HepG2 (cell line): ENCODE measurements at regions not wholly inside any gene's neighbourhood (a gene's known extent, or its start where the extent isn't known, plus 50 kb on each side); places are given as distances from the start of the nearest gene placed in this dataset.
A peak's percentile ranks its signal among the peaks of the same experiment; 100 is the strongest.

Source experiments
- CEBPB ChIP-seq: IDR thresholded peaks from 2 replicates; pipeline ENCODE4 v1.6.1; 2011; ENCODE audit warnings: low read depth, low read length, improper control_type of control experiment, borderline replicate concordance
- KLF11 ChIP-seq: IDR thresholded peaks from 2 replicates; pipeline ENCODE4 v1.6.1; 2016; ENCODE audit warnings: missing compliant biosample characterization
- NCOA5 ChIP-seq: sonication (generic); formaldehyde crosslinking; IDR thresholded peaks from 2 replicates; pipeline ENCODE4 v1.4.0; 2020; ENCODE audit warnings: missing genetic modification reagents
- NR1H2 ChIP-seq: sonication (generic); formaldehyde crosslinking; IDR thresholded peaks from 2 replicates; pipeline ENCODE4 v1.8.1; 2022; ENCODE audit warnings: low read depth, missing genetic modification reagents, borderline replicate concordance
- PHF20 ChIP-seq: sonication (generic); formaldehyde crosslinking; IDR thresholded peaks from 2 replicates; pipeline ENCODE4 v1.5.0; 2020; ENCODE audit warnings: mild to moderate bottlenecking, missing genetic modification reagents
- PTBP1 ChIP-seq: fragments of 200-400 bp; formaldehyde crosslinking; IDR thresholded peaks from 2 replicates; pipeline ENCODE4 v1.6.1; 2018; ENCODE audit warnings: low read length, low read depth; ENCODE audit not compliant: poor library complexity, severe bottlenecking
- RNF2 ChIP-seq: fragments of 450-650 bp; conservative IDR thresholded peaks from 2 replicates; pipeline ENCODE4 v1.6.1; 2016; ENCODE audit warnings: low read depth
- RXRA ChIP-seq: sonication (generic); formaldehyde crosslinking; IDR thresholded peaks from 2 replicates; pipeline ENCODE4 v1.5.1; 2020; ENCODE audit warnings: missing genetic modification reagents
- SRSF9 ChIP-seq: fragments of 200-400 bp; formaldehyde crosslinking; IDR thresholded peaks from 2 replicates; pipeline ENCODE4 v1.6.1; 2018; ENCODE audit warnings: borderline replicate concordance, mild to moderate bottlenecking, low read depth, low read length; ENCODE audit not compliant: insufficient read depth, poor library complexity, severe bottlenecking
- TSC22D2 ChIP-seq: sonication (generic); formaldehyde crosslinking; IDR thresholded peaks from 2 replicates; pipeline ENCODE4 v1.5.1; 2020; ENCODE audit warnings: missing genetic modification reagents, mild to moderate bottlenecking, borderline replicate concordance
- ZNF225 ChIP-seq: sonication (generic); formaldehyde crosslinking; IDR thresholded peaks from 2 replicates; pipeline ENCODE4 v1.4.0; 2020; ENCODE audit warnings: mild to moderate bottlenecking, missing genetic modification reagents
- ZNF235 ChIP-seq: sonication (generic); formaldehyde crosslinking; IDR thresholded peaks from 2 replicates; pipeline ENCODE4 v1.8.1; 2023; ENCODE audit warnings: mild to moderate bottlenecking, missing genetic modification reagents, borderline replicate concordance
- ZNF335 ChIP-seq: sonication (generic); formaldehyde crosslinking; IDR thresholded peaks from 2 replicates; pipeline ENCODE4 v1.4.0; 2020; ENCODE audit warnings: missing genetic modification reagents
- ZNF367 ChIP-seq: sonication (generic); formaldehyde crosslinking; IDR thresholded peaks from 2 replicates; pipeline ENCODE4 v1.4.0; 2020; ENCODE audit warnings: missing genetic modification reagents, borderline replicate concordance
- ZNF768 ChIP-seq: sonication (generic); formaldehyde crosslinking; IDR thresholded peaks from 2 replicates; pipeline ENCODE4 v1.4.0; 2020; ENCODE audit warnings: missing genetic modification reagents
- ZZZ3 ChIP-seq: sonication (generic); formaldehyde crosslinking; IDR thresholded peaks from 2 replicates; pipeline ENCODE4 v1.4.0; 2020; ENCODE audit warnings: missing genetic modification reagents, mild to moderate bottlenecking, borderline replicate concordance
- TF ChIP-seq, protein P1 (sequence below): sonication (generic); formaldehyde crosslinking; IDR thresholded peaks from 2 replicates; pipeline ENCODE4 v1.4.0; 2020; ENCODE audit warnings: missing genetic modification reagents
- TF ChIP-seq, protein P2 (sequence below): sonication (generic); formaldehyde crosslinking; IDR thresholded peaks from 2 replicates; pipeline ENCODE4 v1.4.0; 2020; ENCODE audit warnings: low read depth, mild to moderate bottlenecking, missing genetic modification reagents
- TF ChIP-seq, protein P3 (sequence below): sonication (generic); formaldehyde crosslinking; IDR thresholded peaks from 2 replicates; pipeline ENCODE4 v1.8.1; 2022; ENCODE audit warnings: low read depth, mild to moderate bottlenecking, missing genetic modification reagents
- TF ChIP-seq, protein P4 (sequence below): sonication (generic); formaldehyde crosslinking; IDR thresholded peaks from 2 replicates; pipeline ENCODE4 v1.4.0; 2020; ENCODE audit warnings: missing genetic modification reagents

DNA sequence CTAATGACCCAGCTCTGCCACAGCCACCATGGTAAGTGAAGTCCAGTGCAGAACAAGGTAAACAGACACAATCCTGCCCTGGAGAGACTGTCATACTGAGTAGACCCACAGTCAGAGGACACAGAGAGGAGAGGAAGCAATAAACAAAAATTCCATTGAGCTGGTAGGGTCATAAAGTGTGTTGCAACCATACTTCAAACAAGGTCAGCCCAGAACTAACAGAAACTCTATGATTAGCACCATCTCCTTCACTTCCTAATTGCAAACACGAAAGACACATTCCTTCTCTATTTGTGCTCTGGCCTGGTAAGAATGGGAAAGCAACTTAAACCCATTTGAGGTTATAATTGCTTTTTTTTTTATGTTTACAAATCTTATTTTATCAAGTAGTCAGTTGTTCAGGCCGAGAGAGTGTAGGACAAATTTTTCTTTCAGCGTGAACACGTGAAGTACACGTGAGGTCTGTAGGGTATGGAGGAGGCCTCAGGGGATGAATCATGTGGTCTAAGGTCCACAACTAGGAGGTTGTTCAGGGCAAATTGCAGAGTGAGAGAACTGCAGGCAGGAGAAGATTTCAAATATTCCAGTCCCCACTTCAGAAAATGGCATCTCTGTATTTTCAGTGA is 71.4 kb upstream of the GLS start (continued):
- TF ChIP-seq, protein P1, sequence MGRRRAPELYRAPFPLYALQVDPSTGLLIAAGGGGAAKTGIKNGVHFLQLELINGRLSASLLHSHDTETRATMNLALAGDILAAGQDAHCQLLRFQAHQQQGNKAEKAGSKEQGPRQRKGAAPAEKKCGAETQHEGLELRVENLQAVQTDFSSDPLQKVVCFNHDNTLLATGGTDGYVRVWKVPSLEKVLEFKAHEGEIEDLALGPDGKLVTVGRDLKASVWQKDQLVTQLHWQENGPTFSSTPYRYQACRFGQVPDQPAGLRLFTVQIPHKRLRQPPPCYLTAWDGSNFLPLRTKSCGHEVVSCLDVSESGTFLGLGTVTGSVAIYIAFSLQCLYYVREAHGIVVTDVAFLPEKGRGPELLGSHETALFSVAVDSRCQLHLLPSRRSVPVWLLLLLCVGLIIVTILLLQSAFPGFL, result no peak
- TF ChIP-seq NCOA5 (CRISPR knock-in tag), result no peak
- TF ChIP-seq ZNF768 (CRISPR knock-in tag), result no peak
- 0 out of 2 replicates have a peak, but pooled peaks have one; percentile 63 for TF ChIP-seq ZZZ3 (CRISPR knock-in tag)
- TF ChIP-seq, protein P2, sequence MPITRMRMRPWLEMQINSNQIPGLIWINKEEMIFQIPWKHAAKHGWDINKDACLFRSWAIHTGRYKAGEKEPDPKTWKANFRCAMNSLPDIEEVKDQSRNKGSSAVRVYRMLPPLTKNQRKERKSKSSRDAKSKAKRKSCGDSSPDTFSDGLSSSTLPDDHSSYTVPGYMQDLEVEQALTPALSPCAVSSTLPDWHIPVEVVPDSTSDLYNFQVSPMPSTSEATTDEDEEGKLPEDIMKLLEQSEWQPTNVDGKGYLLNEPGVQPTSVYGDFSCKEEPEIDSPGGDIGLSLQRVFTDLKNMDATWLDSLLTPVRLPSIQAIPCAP (CRISPR knock-in tag), result no peak
- TF ChIP-seq ZNF235 (CRISPR knock-in tag), result no peak
- TF ChIP-seq NR1H2 (CRISPR knock-in tag), result no peak
- TF ChIP-seq ZNF225, result no peak; the same call in 1 of the 2 replicates
- peak; percentile 96 for TF ChIP-seq KLF11
- TF ChIP-seq PTBP1, result no peak
- TF ChIP-seq ZNF367 (CRISPR knock-in tag), result no peak
- no peak for TF ChIP-seq SRSF9
- TF ChIP-seq PHF20 (CRISPR knock-in tag), result peak; percentile 68; the same call in 1 of the 2 replicates
- TF ChIP-seq RNF2, result peak; percentile 94
- peak; percentile 75; the same call in 1 of the 2 replicates for TF ChIP-seq ZNF335 (CRISPR knock-in tag)
- peak; percentile 70; the same call in 1 of the 2 replicates for TF ChIP-seq RXRA (CRISPR knock-in tag)
- TF ChIP-seq, protein P3, sequence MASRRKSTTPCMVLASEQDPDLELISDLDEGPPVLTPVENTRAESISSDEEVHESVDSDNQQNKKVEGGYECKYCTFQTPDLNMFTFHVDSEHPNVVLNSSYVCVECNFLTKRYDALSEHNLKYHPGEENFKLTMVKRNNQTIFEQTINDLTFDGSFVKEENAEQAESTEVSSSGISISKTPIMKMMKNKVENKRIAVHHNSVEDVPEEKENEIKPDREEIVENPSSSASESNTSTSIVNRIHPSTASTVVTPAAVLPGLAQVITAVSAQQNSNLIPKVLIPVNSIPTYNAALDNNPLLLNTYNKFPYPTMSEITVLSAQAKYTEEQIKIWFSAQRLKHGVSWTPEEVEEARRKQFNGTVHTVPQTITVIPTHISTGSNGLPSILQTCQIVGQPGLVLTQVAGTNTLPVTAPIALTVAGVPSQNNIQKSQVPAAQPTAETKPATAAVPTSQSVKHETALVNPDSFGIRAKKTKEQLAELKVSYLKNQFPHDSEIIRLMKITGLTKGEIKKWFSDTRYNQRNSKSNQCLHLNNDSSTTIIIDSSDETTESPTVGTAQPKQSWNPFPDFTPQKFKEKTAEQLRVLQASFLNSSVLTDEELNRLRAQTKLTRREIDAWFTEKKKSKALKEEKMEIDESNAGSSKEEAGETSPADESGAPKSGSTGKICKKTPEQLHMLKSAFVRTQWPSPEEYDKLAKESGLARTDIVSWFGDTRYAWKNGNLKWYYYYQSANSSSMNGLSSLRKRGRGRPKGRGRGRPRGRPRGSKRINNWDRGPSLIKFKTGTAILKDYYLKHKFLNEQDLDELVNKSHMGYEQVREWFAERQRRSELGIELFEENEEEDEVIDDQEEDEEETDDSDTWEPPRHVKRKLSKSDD (CRISPR knock-in tag), result peak; percentile 78; the same call in 1 of the 2 replicates
- TF ChIP-seq, protein P4, sequence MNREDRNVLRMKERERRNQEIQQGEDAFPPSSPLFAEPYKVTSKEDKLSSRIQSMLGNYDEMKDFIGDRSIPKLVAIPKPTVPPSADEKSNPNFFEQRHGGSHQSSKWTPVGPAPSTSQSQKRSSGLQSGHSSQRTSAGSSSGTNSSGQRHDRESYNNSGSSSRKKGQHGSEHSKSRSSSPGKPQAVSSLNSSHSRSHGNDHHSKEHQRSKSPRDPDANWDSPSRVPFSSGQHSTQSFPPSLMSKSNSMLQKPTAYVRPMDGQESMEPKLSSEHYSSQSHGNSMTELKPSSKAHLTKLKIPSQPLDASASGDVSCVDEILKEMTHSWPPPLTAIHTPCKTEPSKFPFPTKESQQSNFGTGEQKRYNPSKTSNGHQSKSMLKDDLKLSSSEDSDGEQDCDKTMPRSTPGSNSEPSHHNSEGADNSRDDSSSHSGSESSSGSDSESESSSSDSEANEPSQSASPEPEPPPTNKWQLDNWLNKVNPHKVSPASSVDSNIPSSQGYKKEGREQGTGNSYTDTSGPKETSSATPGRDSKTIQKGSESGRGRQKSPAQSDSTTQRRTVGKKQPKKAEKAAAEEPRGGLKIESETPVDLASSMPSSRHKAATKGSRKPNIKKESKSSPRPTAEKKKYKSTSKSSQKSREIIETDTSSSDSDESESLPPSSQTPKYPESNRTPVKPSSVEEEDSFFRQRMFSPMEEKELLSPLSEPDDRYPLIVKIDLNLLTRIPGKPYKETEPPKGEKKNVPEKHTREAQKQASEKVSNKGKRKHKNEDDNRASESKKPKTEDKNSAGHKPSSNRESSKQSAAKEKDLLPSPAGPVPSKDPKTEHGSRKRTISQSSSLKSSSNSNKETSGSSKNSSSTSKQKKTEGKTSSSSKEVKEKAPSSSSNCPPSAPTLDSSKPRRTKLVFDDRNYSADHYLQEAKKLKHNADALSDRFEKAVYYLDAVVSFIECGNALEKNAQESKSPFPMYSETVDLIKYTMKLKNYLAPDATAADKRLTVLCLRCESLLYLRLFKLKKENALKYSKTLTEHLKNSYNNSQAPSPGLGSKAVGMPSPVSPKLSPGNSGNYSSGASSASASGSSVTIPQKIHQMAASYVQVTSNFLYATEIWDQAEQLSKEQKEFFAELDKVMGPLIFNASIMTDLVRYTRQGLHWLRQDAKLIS (CRISPR knock-in tag), result 0 out of 2 replicates have a peak, but pooled peaks have one; percentile 42
- TF ChIP-seq TSC22D2 (CRISPR knock-in tag), result peak; percentile 80
- TF ChIP-seq CEBPB, result peak; percentile 99
